HepG2 (cell line): ENCODE measurements at regions not wholly inside any gene's neighbourhood (a gene's known extent, or its start where the extent isn't known, plus 50 kb on each side); places are given as distances from the start of the nearest gene placed in this dataset.

Source experiments
- ATAC-seq: fragments of 200-7000 bp; cut with Tn5 transposase; 3 replicates; pipeline ENCODE4 v1.9.1; 2020; ENCODE audit warnings: mild to moderate bottlenecking, moderate library complexity
- BruUV-seq: library from RNA; stranded (reverse); fragments of 400-500 nt; replicated peaks from 2 replicates; lab custom pipeline; 2021; lab: Mats Ljungman, UMichigan
- CTCF ChIA-PET: fragments of 300-600 bp; formaldehyde crosslinking; extraction: SDS; loops from one replicate; lab custom pipeline; 2021; ENCODE audit warnings: low total read pairs, inconsistent platforms, low intra/inter-chr PET ratio; lab: Yijun Ruan, JAX
- POLR2A ChIA-PET: fragments of 350-600 bp; sonication (Branson Sonifier 250); formaldehyde crosslinking; loops from one replicate; lab custom pipeline; 2020; ENCODE audit warnings: antibody characterized with exemption, inconsistent platforms; lab: Yijun Ruan, JAX
- DNase-seq: peaks from one replicate; pipeline ENCODE4 v3.0.0-alpha.2; 2015; ENCODE audit warnings: low spot score
- FAIRE-seq: peaks from 3 replicates; lab custom pipeline; 2011; peaks lifted over from hg19 to GRCh38; lab: Jason Lieb, UNC
- H2AFZ ChIP-seq: one replicate; pipeline ENCODE4 v1.6.1; 2011; ENCODE audit warnings: low read length, inconsistent platforms
- H3K27ac ChIP-seq: fragments of 300-600 bp; 3 replicates; pipeline ENCODE4 v1.8.0; 2011; ENCODE audit warnings: mixed run types, mild to moderate bottlenecking, mixed read lengths, low read length, inconsistent platforms; ENCODE audit not compliant: insufficient read depth; ENCODE audit errors: extremely low read length
- H3K27me3 ChIP-seq, 2 experiments: fragments of 200-600 bp in 1 of 2; 2 replicates in 1 of 2; 3 replicates in 1 of 2; pipeline versions ENCODE4 v1.6.0 to v1.8.0; 2011; ENCODE audit warnings: low read length in 2 of 2, mild to moderate bottlenecking in 2 of 2, moderate library complexity in 2 of 2, inconsistent platforms in 1 of 2; ENCODE audit not compliant: insufficient read depth in 2 of 2, control insufficient read depth in 1 of 2
- H3K36me3 ChIP-seq, 2 experiments: fragments of 200-600 bp in 1 of 2; replicated peaks in 1 of 2; 2 replicates in 1 of 2; 3 replicates in 1 of 2; pipeline versions ENCODE4 v1.5.1 to v1.8.0; 2011; ENCODE audit warnings: low read length in 2 of 2, inconsistent platforms in 1 of 2; ENCODE audit not compliant: insufficient read depth in 2 of 2, control insufficient read depth in 1 of 2
- H3K4me1 ChIP-seq: 2 replicates; pipeline ENCODE4 v1.5.1; 2012; ENCODE audit warnings: low read length, inconsistent platforms; ENCODE audit not compliant: insufficient read depth
- H3K4me2 ChIP-seq: 2 replicates; pipeline ENCODE4 v1.6.0; 2011; ENCODE audit warnings: low read depth, low read length, inconsistent platforms
- H3K4me3 ChIP-seq, 3 experiments: fragments of 200-600 bp in 1 of 3; sonication (generic), shearing (Covaris generic) in 1 of 3; replicated peaks in 1 of 3; 2 replicates each; pipeline ENCODE4 v1.5.1; 2011 to 2016; ENCODE audit warnings: low read length in 3 of 3, inconsistent platforms in 2 of 3, low read depth in 2 of 3, mild to moderate bottlenecking in 2 of 3, control low read depth in 1 of 3, mixed read lengths in 1 of 3; ENCODE audit not compliant: insufficient read depth in 1 of 3
- H3K79me2 ChIP-seq: one replicate; pipeline ENCODE4 v1.6.1; 2011; ENCODE audit warnings: low read length, inconsistent platforms; ENCODE audit not compliant: insufficient read depth
- H3K9ac ChIP-seq: 2 replicates; pipeline ENCODE4 v1.6.0; 2011; ENCODE audit warnings: mild to moderate bottlenecking, low read depth, low read length, inconsistent platforms; ENCODE audit not compliant: insufficient read depth
- H3K9me3 ChIP-seq: 2 replicates; pipeline ENCODE4 v1.5.1; 2012; ENCODE audit warnings: mild to moderate bottlenecking, low read length
- H4K20me1 ChIP-seq: 2 replicates; pipeline ENCODE4 v1.6.0; 2011; ENCODE audit warnings: inconsistent platforms, mild to moderate bottlenecking, low read length, moderate library complexity; ENCODE audit not compliant: insufficient read depth
- ARNT2 ChIP-seq: sonication (generic); formaldehyde crosslinking; IDR thresholded peaks from 2 replicates; pipeline ENCODE4 v1.8.0; 2022; ENCODE audit warnings: mild to moderate bottlenecking, low read depth, missing genetic modification reagents, moderate library complexity
- BRCA1 ChIP-seq: sonication (generic); formaldehyde crosslinking; IDR thresholded peaks from 2 replicates; pipeline ENCODE4 v1.4.0; 2020; ENCODE audit warnings: missing genetic modification reagents
- GATAD1 ChIP-seq: IDR thresholded peaks from 2 replicates; pipeline ENCODE4 v1.6.1; 2016; ENCODE audit warnings: missing genetic modification reagents, missing compliant biosample characterization
- JARID2 ChIP-seq: sonication (generic); formaldehyde crosslinking; IDR thresholded peaks from 2 replicates; pipeline ENCODE4 v1.8.1; 2023; ENCODE audit warnings: missing genetic modification reagents, inconsistent platforms; ENCODE audit not compliant: insufficient replicate concordance
- MLX ChIP-seq: IDR thresholded peaks from 2 replicates; pipeline ENCODE4 v1.6.1; 2016
- MTA1 ChIP-seq: sonication (generic); formaldehyde crosslinking; IDR thresholded peaks from 2 replicates; pipeline ENCODE4 v1.4.0; 2020; ENCODE audit warnings: missing genetic modification reagents, mild to moderate bottlenecking, borderline replicate concordance
- MYNN ChIP-seq: sonication (generic); formaldehyde crosslinking; IDR thresholded peaks from 2 replicates; pipeline ENCODE4 v1.4.0; 2020; ENCODE audit warnings: mild to moderate bottlenecking, low read depth, missing genetic modification reagents
- MYPOP ChIP-seq: sonication (generic); formaldehyde crosslinking; IDR thresholded peaks from 2 replicates; pipeline ENCODE4 v1.8.1; 2023; ENCODE audit warnings: mild to moderate bottlenecking, moderate library complexity, missing genetic modification reagents
- PAWR ChIP-seq: sonication (generic); formaldehyde crosslinking; IDR thresholded peaks from 2 replicates; pipeline ENCODE4 v1.4.0; 2020; ENCODE audit warnings: missing genetic modification reagents, mild to moderate bottlenecking, borderline replicate concordance
- SATB2 ChIP-seq: sonication (generic); formaldehyde crosslinking; IDR thresholded peaks from 2 replicates; pipeline ENCODE4 v1.5.0; 2020; ENCODE audit warnings: missing genetic modification reagents
- SETDB1 ChIP-seq: sonication (generic); formaldehyde crosslinking; IDR thresholded peaks from 2 replicates; pipeline ENCODE4 v1.5.1; 2020; ENCODE audit warnings: missing genetic modification reagents, mild to moderate bottlenecking, borderline replicate concordance
- UBTF ChIP-seq: sonication (generic); formaldehyde crosslinking; IDR thresholded peaks from 2 replicates; pipeline ENCODE4 v1.4.0; 2020; ENCODE audit warnings: mild to moderate bottlenecking, missing genetic modification reagents
- ZNF629 ChIP-seq: sonication (generic); formaldehyde crosslinking; conservative IDR thresholded peaks from 2 replicates; pipeline ENCODE4 v1.5.0; 2020; ENCODE audit warnings: missing genetic modification reagents
- ZNF841 ChIP-seq: sonication (generic); formaldehyde crosslinking; IDR thresholded peaks from 2 replicates; pipeline ENCODE4 v1.8.1; 2023; ENCODE audit warnings: missing genetic modification reagents, borderline replicate concordance
- WGBS: methylation state at CpG from one replicate; pipeline ENCODE4 v1.1.6; 2017; ENCODE audit warnings: low lambda C conversion rate; 5-methylcytosine and 5-hydroxymethylcytosine counted together
- in situ Hi-C: cut with HindIII; loops from 2 replicates; pipeline ENCODE4 v1.10.0; 2017; ENCODE audit warnings: low pct_unique_long_range_greater_than_20kb; ENCODE audit not compliant: extremely low pct_ligation_motif_present
- intact Hi-C: fragments of 100-400 bp; cut with micrococcal nuclease; formaldehyde crosslinking; loops from one replicate; pipeline ENCODE4 v1.10.0; 2022; ENCODE audit not compliant: unreplicated experiment

GRCh38 chr4:14862891-14863290 lies 139.4 kb upstream of the CPEB2 start:
- Histone ChIP-seq H3K27me3 (no peaks in the 10 kb centered on the region), H2AFZ (no peak overlapping the region), H3K4me2 (no peak overlapping the region), H3K79me2 (no peaks in the 10 kb centered on the region), H3K36me3 (no peaks in the 10 kb centered on the region), H3K4me1 (peaks cover 19% of the 10 kb centered on the region), H3K9me3 (no peaks in the 10 kb centered on the region), H3K4me3 (no peak overlapping the region), H3K9ac (no peak overlapping the region), H3K27ac (no peak overlapping the region), H4K20me1 (no peaks in the 10 kb centered on the region)
- DNase-seq (no peak), FAIRE-seq (no peak), ATAC-seq (no peak)
- WGBS, result 74% methylated on average over 23 of the region's 33 CpGs
- TF ChIP-seq MLX (CRISPR knock-in tag) (no peak), GATAD1 (CRISPR knock-in tag) (no peak), SETDB1 (CRISPR knock-in tag) (no peak), JARID2 (CRISPR knock-in tag) (no peak), BRCA1 (CRISPR knock-in tag) (no peak)
- intact Hi-C loops (no loop called here), in situ Hi-C loops (no loop called here)
- ChIA-PET POLR2A (no interaction called here), CTCF (no interaction called here)
- no TSS peak for BruUV-seq

GRCh38 chr4:14863418-14864364 lies 138.6 kb upstream of the CPEB2 start:
- Histone ChIP-seq H3K27me3 (no peaks in the 10 kb centered on the region), H3K27ac (no peak overlapping the region), H3K4me3 (no peak overlapping the region), H2AFZ (no peak overlapping the region), H3K9ac (no peak overlapping the region), H4K20me1 (no peaks in the 10 kb centered on the region), H3K4me2 (no peak overlapping the region), H3K79me2 (no peaks in the 10 kb centered on the region), H3K9me3 (no peaks in the 10 kb centered on the region), H3K4me1 (peaks cover 19% of the 10 kb centered on the region), H3K36me3 (no peaks in the 10 kb centered on the region)
- ChIA-PET CTCF (no interaction called here), POLR2A (no interaction called here)
- no TSS peak for BruUV-seq
- FAIRE-seq (no peak), DNase-seq (no peak), ATAC-seq (no peak)
- intact Hi-C loops (no loop called here), in situ Hi-C loops (no loop called here)
- WGBS, result 60% methylated on average over 16 of the region's 16 CpGs
- TF ChIP-seq UBTF (CRISPR knock-in tag), result no peak
- TF ChIP-seq MYPOP (CRISPR knock-in tag), result no peak
- TF ChIP-seq ZNF629, result no peak
- no peak for TF ChIP-seq MTA1
- TF ChIP-seq SATB2 (CRISPR knock-in tag), result no peak
- TF ChIP-seq MYNN (CRISPR knock-in tag), result no peak
- no peak for TF ChIP-seq PAWR (CRISPR knock-in tag)
- no peak for TF ChIP-seq ARNT2 (CRISPR knock-in tag)
- no peak for TF ChIP-seq ZNF841 (CRISPR knock-in tag)
